IMR-90 (cell line): ENCODE measurements at regions not wholly inside any gene's neighbourhood (a gene's known extent, or its start where the extent isn't known, plus 50 kb on each side); places are given as distances from the start of the nearest gene placed in this dataset.

ENCODE experiments used
- ATAC-seq: fragments of 200-7000 bp; cut with Tn5 transposase; 2 replicates; pipeline ENCODE4 v1.9.1; 2020; ENCODE audit warnings: low read depth, mild to moderate bottlenecking, moderate library complexity
- BruUV-seq: library from RNA; stranded (reverse); fragments of 400-500 nt; replicated peaks from 2 replicates; lab custom pipeline; 2021; lab: Mats Ljungman, UMichigan
- CTCF ChIA-PET: fragments of 300-600 bp; formaldehyde crosslinking; extraction: SDS; loops from one replicate; lab custom pipeline; 2021; ENCODE audit warnings: antibody characterized with exemption; lab: Yijun Ruan, JAX
- POLR2A ChIA-PET: fragments of 300-600 bp; sonication (Branson Sonifier 250); formaldehyde crosslinking; loops from one replicate; lab custom pipeline; 2022; ENCODE audit warnings: antibody characterized with exemption; ENCODE audit not compliant: unreplicated experiment; lab: Charles Lee
- DNase-seq: peaks from one replicate; pipeline ENCODE4 v3.0.0; 2013
- H2AFZ ChIP-seq: replicated peaks from 2 replicates; pipeline ENCODE3; 2013; ENCODE audit warnings: low read length, mild to moderate bottlenecking; ENCODE audit not compliant: poor library complexity
- H2AK5ac ChIP-seq: 2 replicates; pipeline ENCODE4 v1.6.1; 2013; ENCODE audit warnings: low read depth, low read length, inconsistent platforms
- H2AK9ac ChIP-seq: replicated peaks from 2 replicates; pipeline ENCODE3; 2013; ENCODE audit warnings: mild to moderate bottlenecking, low read depth, low read length, moderate library complexity; ENCODE audit not compliant: poor library complexity
- H2BK120ac ChIP-seq: 2 replicates; pipeline ENCODE4 v1.6.1; 2013; ENCODE audit warnings: low read depth, low read length, inconsistent platforms
- H2BK15ac ChIP-seq: 3 replicates; pipeline ENCODE4 v1.6.1; 2013; ENCODE audit warnings: low read depth, low read length, inconsistent platforms
- H2BK20ac ChIP-seq: 2 replicates; pipeline ENCODE4 v1.6.1; 2013; ENCODE audit warnings: low read depth, mild to moderate bottlenecking, inconsistent platforms, low read length, moderate library complexity
- H2BK5ac ChIP-seq: 2 replicates; pipeline ENCODE4 v1.6.1; 2013; ENCODE audit warnings: mild to moderate bottlenecking, low read depth, low read length, inconsistent platforms; ENCODE audit not compliant: poor library complexity, severe bottlenecking
- H3K14ac ChIP-seq: replicated peaks from 2 replicates; pipeline ENCODE4 v1.6.1; 2013; ENCODE audit warnings: low read depth, low read length, inconsistent platforms
- H3K18ac ChIP-seq: 2 replicates; pipeline ENCODE4 v1.6.1; 2013; ENCODE audit warnings: low read depth, low read length, control low read depth
- H3K23ac ChIP-seq: 2 replicates; pipeline ENCODE4 v1.6.1; 2013; ENCODE audit warnings: low read depth, low read length, inconsistent platforms
- H3K27ac ChIP-seq: 2 replicates; pipeline ENCODE4 v1.5.1; 2013; ENCODE audit warnings: mild to moderate bottlenecking, control low read depth, low read length; ENCODE audit not compliant: insufficient read depth
- H3K27me3 ChIP-seq: 2 replicates; pipeline ENCODE4 v1.6.1; 2013; ENCODE audit warnings: low read length; ENCODE audit not compliant: control insufficient read depth, insufficient read depth
- H3K36me3 ChIP-seq: 2 replicates; pipeline ENCODE4 v1.6.1; 2013; ENCODE audit warnings: low read length, mixed read lengths; ENCODE audit not compliant: control insufficient read depth, insufficient read depth
- H3K4ac ChIP-seq: 2 replicates; pipeline ENCODE4 v1.6.1; 2013; ENCODE audit warnings: low read depth, low read length, inconsistent platforms
- H3K4me1 ChIP-seq: 2 replicates; pipeline ENCODE4 v1.6.1; 2013; ENCODE audit warnings: low read length, mixed read lengths; ENCODE audit not compliant: control insufficient read depth, insufficient read depth
- H3K4me2 ChIP-seq: 2 replicates; pipeline ENCODE4 v1.6.1; 2013; ENCODE audit warnings: low read depth, mild to moderate bottlenecking, control low read depth, low read length, moderate library complexity
- H3K4me3 ChIP-seq: 2 replicates; pipeline ENCODE4 v1.5.1; 2013; ENCODE audit warnings: low read depth, mild to moderate bottlenecking, control low read depth, low read length, moderate library complexity; ENCODE audit not compliant: insufficient read depth
- H3K56ac ChIP-seq: 2 replicates; pipeline ENCODE4 v1.6.1; 2013; ENCODE audit warnings: low read length, inconsistent platforms; ENCODE audit not compliant: insufficient read depth; ENCODE audit errors: extremely low read depth
- H3K79me1 ChIP-seq, 2 experiments: 2 replicates each; pipeline ENCODE4 v1.6.1; 2013; ENCODE audit warnings: low read length in 2 of 2, inconsistent platforms in 1 of 2, low read depth in 1 of 2
- H3K9ac ChIP-seq: 2 replicates; pipeline ENCODE4 v1.6.1; 2013; ENCODE audit warnings: low read depth, low read length, control low read depth
- H3K9me1 ChIP-seq: 2 replicates; pipeline ENCODE4 v1.6.1; 2013; ENCODE audit warnings: low read length, inconsistent platforms; ENCODE audit not compliant: insufficient read depth
- H3K9me3 ChIP-seq: 2 replicates; pipeline ENCODE4 v1.6.1; 2013; ENCODE audit warnings: low read length; ENCODE audit not compliant: control insufficient read depth, insufficient read depth
- H4K20me1 ChIP-seq: 2 replicates; pipeline ENCODE4 v1.6.1; 2013; ENCODE audit warnings: low read length, inconsistent platforms; ENCODE audit not compliant: insufficient read depth
- H4K5ac ChIP-seq: 2 replicates; pipeline ENCODE4 v1.6.1; 2013; ENCODE audit warnings: mild to moderate bottlenecking, low read depth, low read length, control low read depth
- H4K8ac ChIP-seq, 2 experiments: 2 replicates each; pipeline ENCODE4 v1.6.1; 2013; ENCODE audit warnings: low read depth in 2 of 2, low read length in 2 of 2, control low read depth in 1 of 2, inconsistent platforms in 1 of 2
- H4K91ac ChIP-seq: 2 replicates; pipeline ENCODE4 v1.6.1; 2013; ENCODE audit warnings: low read depth, low read length, inconsistent platforms; ENCODE audit not compliant: insufficient read depth
- BHLHE40 ChIP-seq: fragments of 150-350 bp; IDR thresholded peaks from 2 replicates; pipeline ENCODE4 v1.6.1; 2016; ENCODE audit warnings: mild to moderate bottlenecking, low read depth, low read length
- CEBPB ChIP-seq: IDR thresholded peaks from 2 replicates; pipeline ENCODE4 v1.6.1; 2012; ENCODE audit warnings: low read depth, low read length, improper control_type of control experiment
- CHD1 ChIP-seq: IDR thresholded peaks from 2 replicates; pipeline ENCODE4 v1.6.1; 2012; ENCODE audit warnings: low read depth, low read length, improper control_type of control experiment
- CTCF ChIP-seq: conservative IDR thresholded peaks from 2 replicates; pipeline ENCODE4 v1.5.1; 2012; ENCODE audit warnings: mild to moderate bottlenecking, low read depth, low read length, improper control_type of control experiment
- ELK1 ChIP-seq: fragments of 150-350 bp; IDR thresholded peaks from 2 replicates; pipeline ENCODE4 v1.6.1; 2016; ENCODE audit warnings: low read depth, mild to moderate bottlenecking, low read length, moderate library complexity, borderline replicate concordance
- FOS ChIP-seq: fragments of 150-350 bp; IDR thresholded peaks from 2 replicates; pipeline ENCODE4 v1.6.1; 2016; ENCODE audit warnings: low read depth, low read length
- MAFK ChIP-seq: IDR thresholded peaks from 2 replicates; pipeline ENCODE4 v1.6.1; 2012; ENCODE audit warnings: low read depth, low read length, improper control_type of control experiment
- MAZ ChIP-seq: IDR thresholded peaks from 2 replicates; pipeline ENCODE4 v1.6.1; 2012; ENCODE audit warnings: low read depth, mild to moderate bottlenecking, low read length, improper control_type of control experiment, moderate library complexity, borderline replicate concordance
- MXI1 ChIP-seq: IDR thresholded peaks from 2 replicates; pipeline ENCODE4 v1.6.1; 2012; ENCODE audit warnings: low read depth, mild to moderate bottlenecking, low read length, moderate library complexity, borderline replicate concordance
- NFE2L2 ChIP-seq: fragments of 150-350 bp; IDR thresholded peaks from 2 replicates; pipeline ENCODE4 v1.6.1; 2016; ENCODE audit warnings: low read depth, mild to moderate bottlenecking, low read length
- POLR2A ChIP-seq: IDR thresholded peaks from 2 replicates; pipeline ENCODE4 v1.6.1; 2012; ENCODE audit warnings: mild to moderate bottlenecking, low read depth, low read length
- RAD21 ChIP-seq: IDR thresholded peaks from 2 replicates; pipeline ENCODE4 v1.6.1; 2012; ENCODE audit warnings: low read length, improper control_type of control experiment
- RCOR1 ChIP-seq: IDR thresholded peaks from 2 replicates; pipeline ENCODE4 v1.6.1; 2012; ENCODE audit warnings: mild to moderate bottlenecking, low read length, improper control_type of control experiment; ENCODE audit not compliant: insufficient replicate concordance
- RFX5 ChIP-seq: IDR thresholded peaks from 2 replicates; pipeline ENCODE4 v1.8.0; 2012; ENCODE audit warnings: low read depth, mild to moderate bottlenecking, low read length, moderate library complexity
- SMC3 ChIP-seq: fragments of 150-350 bp; IDR thresholded peaks from 2 replicates; pipeline ENCODE4 v1.6.1; 2016; ENCODE audit warnings: low read depth, mild to moderate bottlenecking, antibody characterized with exemption, low read length, moderate library complexity
- USF2 ChIP-seq: fragments of 150-350 bp; IDR thresholded peaks from 2 replicates; pipeline ENCODE4 v1.6.1; 2017; ENCODE audit warnings: mild to moderate bottlenecking, antibody characterized with exemption, low read length, low read depth
- WGBS, 2 experiments: methylation state at CpG; one replicate each; pipeline versions ENCODE4 v1.1.5 to v1.1.7; 2013; ENCODE audit warnings: missing lambda C conversion rate in 2 of 2; ENCODE audit not compliant: insufficient read length in 1 of 2; ENCODE audit errors: extremely low coverage in 2 of 2; 5-methylcytosine and 5-hydroxymethylcytosine counted together
- dilution Hi-C: fragments of 300-500 bp; cut with HindIII; formaldehyde crosslinking; loops from one replicate; pipeline ENCODE4 v1.14.3; 2018; ENCODE audit warnings: low sequenced_read_pairs; ENCODE audit not compliant: unreplicated experiment
- in situ Hi-C: fragments of 300-500 bp; cut with MboI; formaldehyde crosslinking; loops from 3 replicates; pipeline ENCODE4 v1.14.3; 2019; ENCODE audit warnings: low sequenced_read_pairs, inconsistent platforms, mixed read lengths
- intact Hi-C: fragments of 100-400 bp; cut with micrococcal nuclease; formaldehyde crosslinking; loops from 2 replicates; pipeline ENCODE4 v1.10.0; 2022

GRCh38 chr4:140315438-140315837 is 58.0 kb upstream of the SCOC start:
- WGBS, 2 experiments, result no CpG with 5 or more reads among the region's 2 CpGs
- H3K4me3 ChIP-seq, result no peak overlapping the region
- no peak overlapping the region for H4K5ac ChIP-seq
- dilution Hi-C loops, result no loop called here
- H3K23ac ChIP-seq, result no peak overlapping the region
- H3K4me2 ChIP-seq, result no peak overlapping the region
- no peak overlapping the region for H3K56ac ChIP-seq
- H4K20me1 ChIP-seq, result no peaks in the 10 kb centered on the region
- H3K27me3 ChIP-seq, result no peaks in the 10 kb centered on the region
- no peak overlapping the region for H2BK120ac ChIP-seq
- peaks cover 4% of the 10 kb centered on the region for H3K4me1 ChIP-seq
- H3K27ac ChIP-seq, result no peak overlapping the region
- H3K79me1 ChIP-seq, result no peaks in the 10 kb centered on the region
- no peaks in the 10 kb centered on the region for H3K36me3 ChIP-seq
- no peaks in the 10 kb centered on the region for H3K9me3 ChIP-seq
- no peak overlapping the region for H2AK9ac ChIP-seq
- BruUV-seq, result no TSS peak
- TF ChIP-seq RFX5 (no peak), MAFK (no peak), CEBPB (no peak), USF2 (no peak), CHD1 (no peak), SMC3 (no peak), BHLHE40 (no peak), NFE2L2 (no peak), ELK1 (no peak), FOS (no peak), MAZ (no peak), CTCF (no peak), RCOR1 (no peak), POLR2A (no peak), RAD21 (no peak), MXI1 (no peak)
- no peak overlapping the region for H2BK15ac ChIP-seq
- H4K8ac ChIP-seq, result no peak overlapping the region
- POLR2A ChIA-PET, result no interaction called here
- CTCF ChIA-PET, result no interaction called here
- no peak overlapping the region for H2AK5ac ChIP-seq
- in situ Hi-C loops, result no loop called here
- no peak overlapping the region for H2AFZ ChIP-seq
- no peak overlapping the region for H3K14ac ChIP-seq
- peaks cover 4% of the 10 kb centered on the region; the same call in 1 of the 2 replicates for H3K9me1 ChIP-seq
- H3K9ac ChIP-seq, result no peak overlapping the region
- H4K91ac ChIP-seq, result no peak overlapping the region
- DNase-seq (no peak), ATAC-seq (no peak)
- no peak overlapping the region for H2BK5ac ChIP-seq
- H2BK20ac ChIP-seq, result no peak overlapping the region
- no peak overlapping the region for H3K4ac ChIP-seq
- H3K18ac ChIP-seq, result no peak overlapping the region
- intact Hi-C loops, result no loop called here
